MM.1S (cell line): ENCODE measurements at regions not wholly inside any gene's neighbourhood (a gene's known extent, or its start where the extent isn't known, plus 50 kb on each side); places are given as distances from the start of the nearest gene placed in this dataset.

ENCODE experiments used
- EZH2 ChIP-seq: fragments of 300-600 bp; sonication (generic); optimal IDR thresholded peaks from 2 replicates; pipeline ENCODE3; 2017; ENCODE audit warnings: low read depth, mild to moderate bottlenecking, antibody characterized with exemption, low read length, mixed read lengths
- TF ChIP-seq, protein P1 (sequence below): fragments of 300-600 bp; sonication (generic); IDR thresholded peaks from 2 replicates; pipeline ENCODE4 v1.5.1; 2016; ENCODE audit warnings: antibody characterized with exemption, low read length, mixed read lengths

DNA sequence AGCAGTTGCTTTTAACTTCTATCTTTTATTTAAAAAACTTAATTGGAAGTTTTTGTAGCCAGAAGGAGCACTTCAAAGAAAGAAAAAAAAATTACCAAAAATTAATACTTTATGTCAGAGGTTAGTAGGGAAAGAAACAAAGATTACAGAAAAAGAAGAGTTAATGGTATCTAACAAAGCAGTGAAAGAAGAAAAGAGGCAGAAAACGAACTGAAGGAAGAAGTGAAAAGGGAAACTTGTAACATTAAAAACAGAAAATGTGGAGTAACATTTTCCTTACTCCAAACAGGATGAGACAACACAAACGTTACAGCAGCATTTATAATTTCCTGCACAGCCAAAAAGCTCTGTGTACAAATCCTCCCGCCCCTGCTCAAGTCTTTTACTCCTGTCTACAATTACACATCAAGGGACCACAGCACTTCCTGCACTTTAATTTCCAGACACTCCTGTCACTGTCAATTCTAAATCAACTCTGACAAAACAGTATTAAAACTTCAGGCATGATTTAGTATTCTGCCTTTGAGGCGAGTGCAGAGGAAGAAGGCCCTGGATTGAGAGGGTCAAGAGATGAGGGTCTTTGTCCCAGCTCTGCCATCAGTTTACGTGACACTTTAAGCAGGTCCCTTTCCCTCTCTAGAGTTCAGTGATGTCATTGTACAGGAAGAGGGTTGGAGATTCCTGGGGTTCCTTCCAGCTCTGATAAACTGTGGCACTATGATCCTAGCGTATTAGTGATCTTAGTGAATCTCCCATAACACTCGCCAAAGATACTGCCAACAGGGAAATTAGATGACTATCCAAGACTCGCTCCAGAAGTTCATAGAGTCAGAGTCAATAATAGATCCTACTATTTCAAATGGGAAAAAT, 53.2 kb upstream of the LSM14A start:
- TF ChIP-seq, protein P1, sequence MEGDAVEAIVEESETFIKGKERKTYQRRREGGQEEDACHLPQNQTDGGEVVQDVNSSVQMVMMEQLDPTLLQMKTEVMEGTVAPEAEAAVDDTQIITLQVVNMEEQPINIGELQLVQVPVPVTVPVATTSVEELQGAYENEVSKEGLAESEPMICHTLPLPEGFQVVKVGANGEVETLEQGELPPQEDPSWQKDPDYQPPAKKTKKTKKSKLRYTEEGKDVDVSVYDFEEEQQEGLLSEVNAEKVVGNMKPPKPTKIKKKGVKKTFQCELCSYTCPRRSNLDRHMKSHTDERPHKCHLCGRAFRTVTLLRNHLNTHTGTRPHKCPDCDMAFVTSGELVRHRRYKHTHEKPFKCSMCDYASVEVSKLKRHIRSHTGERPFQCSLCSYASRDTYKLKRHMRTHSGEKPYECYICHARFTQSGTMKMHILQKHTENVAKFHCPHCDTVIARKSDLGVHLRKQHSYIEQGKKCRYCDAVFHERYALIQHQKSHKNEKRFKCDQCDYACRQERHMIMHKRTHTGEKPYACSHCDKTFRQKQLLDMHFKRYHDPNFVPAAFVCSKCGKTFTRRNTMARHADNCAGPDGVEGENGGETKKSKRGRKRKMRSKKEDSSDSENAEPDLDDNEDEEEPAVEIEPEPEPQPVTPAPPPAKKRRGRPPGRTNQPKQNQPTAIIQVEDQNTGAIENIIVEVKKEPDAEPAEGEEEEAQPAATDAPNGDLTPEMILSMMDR = no peak
- TF ChIP-seq EZH2 = no peak
